Hepatocyte (in vitro differentiated cells): ENCODE measurements at regions not wholly inside any gene's neighbourhood (a gene's known extent, or its start where the extent isn't known, plus 50 kb on each side); places are given as distances from the start of the nearest gene placed in this dataset.

Experiments used
- DNase-seq: peaks from one replicate; pipeline ENCODE4 v3.0.0-alpha.2; 2016; ENCODE audit warnings: low spot score
- H2AFZ ChIP-seq: fragments of 200-600 bp; sonication (generic); 2 replicates; pipeline ENCODE4 v1.6.0; 2016; ENCODE audit warnings: antibody characterized with exemption, mild to moderate bottlenecking
- H3K27ac ChIP-seq: fragments of 200-600 bp; sonication (generic); 2 replicates; pipeline ENCODE4 v1.5.1; 2016; ENCODE audit warnings: mild to moderate bottlenecking
- H3K27me3 ChIP-seq: fragments of 200-600 bp; sonication (generic); 2 replicates; pipeline ENCODE4 v1.6.1; 2016
- H3K36me3 ChIP-seq: fragments of 200-600 bp; sonication (generic); replicated peaks from 2 replicates; pipeline ENCODE4 v1.5.1; 2016; ENCODE audit warnings: low read depth; ENCODE audit not compliant: insufficient read depth
- H3K4me1 ChIP-seq: fragments of 200-600 bp; sonication (generic); 2 replicates; pipeline ENCODE4 v1.5.1; 2016; ENCODE audit warnings: mild to moderate bottlenecking, moderate library complexity; ENCODE audit not compliant: insufficient read depth
- H3K4me2 ChIP-seq: fragments of 200-600 bp; sonication (generic); 2 replicates; pipeline ENCODE4 v1.6.0; 2016
- H3K4me3 ChIP-seq: fragments of 200-600 bp; sonication (generic); 2 replicates; pipeline ENCODE4 v1.5.1; 2016; ENCODE audit warnings: mild to moderate bottlenecking
- H3K79me2 ChIP-seq: fragments of 200-600 bp; sonication (generic); 2 replicates; pipeline ENCODE4 v1.6.0; 2017; ENCODE audit warnings: mild to moderate bottlenecking
- H3K9me2 ChIP-seq: fragments of 200-600 bp; sonication (generic); replicated peaks from 2 replicates; pipeline ENCODE4 v1.6.0; 2017; ENCODE audit warnings: mild to moderate bottlenecking; ENCODE audit not compliant: insufficient read depth
- H3K9me3 ChIP-seq: fragments of 200-600 bp; sonication (generic); 2 replicates; pipeline ENCODE4 v1.5.1; 2016; ENCODE audit warnings: low read depth, mild to moderate bottlenecking
- H4K20me1 ChIP-seq: fragments of 200-600 bp; sonication (generic); 2 replicates; pipeline ENCODE4 v1.6.0; 2016; ENCODE audit warnings: mild to moderate bottlenecking; ENCODE audit not compliant: insufficient read depth, poor library complexity, severe bottlenecking
- EZH2 ChIP-seq: fragments of 200-600 bp; sonication (generic); IDR thresholded peaks from 2 replicates; pipeline ENCODE4 v1.6.1; 2016; ENCODE audit warnings: antibody characterized with exemption, mild to moderate bottlenecking, borderline replicate concordance
- EZH2phosphoT487 ChIP-seq: fragments of 200-600 bp; sonication (generic); IDR thresholded peaks from one replicate; pipeline ENCODE4 v1.6.1; 2018; ENCODE audit warnings: antibody characterized with exemption, mild to moderate bottlenecking, low read depth, moderate library complexity; ENCODE audit not compliant: unreplicated experiment, severe bottlenecking
- WGBS: methylation state at CpG from one replicate; pipeline ENCODE4 v1.1.6; 2016; ENCODE audit warnings: low lambda C conversion rate; ENCODE audit errors: missing lambda C conversion rate; 5-methylcytosine and 5-hydroxymethylcytosine counted together
- TF ChIP-seq, protein P1 (sequence below): fragments of 200-600 bp; sonication (generic); IDR thresholded peaks from 2 replicates; pipeline ENCODE4 v1.5.1; 2016; ENCODE audit warnings: antibody characterized with exemption, mild to moderate bottlenecking; ENCODE audit not compliant: poor library complexity

DNA sequence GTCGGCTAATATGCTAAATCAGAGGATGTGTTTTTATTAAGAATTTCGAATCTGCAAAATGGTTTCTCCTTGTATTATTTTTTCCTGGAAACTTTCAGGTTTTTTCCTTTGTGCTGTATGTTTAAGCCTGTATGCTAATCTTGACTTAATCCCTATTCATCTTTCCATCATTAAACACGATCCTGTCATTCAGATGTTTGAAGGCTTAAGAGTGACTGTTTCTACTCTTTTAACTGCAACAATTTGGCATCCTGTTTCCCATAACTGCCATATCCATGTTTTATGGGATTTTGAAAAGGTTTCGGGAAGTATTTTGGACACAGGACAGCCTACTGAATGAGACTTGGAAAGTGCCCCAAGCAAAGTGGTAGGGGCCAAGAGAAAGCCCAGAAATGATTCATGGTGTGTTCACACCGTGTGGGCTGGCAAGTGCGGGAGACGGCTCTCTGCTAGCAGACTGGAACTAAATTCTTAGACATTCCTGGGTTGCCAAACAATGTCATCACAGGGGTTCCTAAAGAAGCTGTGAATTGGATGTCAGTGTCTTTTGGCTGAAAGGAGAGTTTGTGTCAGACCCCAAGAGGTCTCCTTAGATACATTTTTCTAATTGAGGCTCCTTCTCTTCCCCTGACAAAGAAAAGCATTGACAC, 125.4 kb upstream of the ADAMTS16 start:
- WGBS = 39% methylated on average over 7 of the region's 7 CpGs
- H3K27ac ChIP-seq = no peak overlapping the region

DNA sequence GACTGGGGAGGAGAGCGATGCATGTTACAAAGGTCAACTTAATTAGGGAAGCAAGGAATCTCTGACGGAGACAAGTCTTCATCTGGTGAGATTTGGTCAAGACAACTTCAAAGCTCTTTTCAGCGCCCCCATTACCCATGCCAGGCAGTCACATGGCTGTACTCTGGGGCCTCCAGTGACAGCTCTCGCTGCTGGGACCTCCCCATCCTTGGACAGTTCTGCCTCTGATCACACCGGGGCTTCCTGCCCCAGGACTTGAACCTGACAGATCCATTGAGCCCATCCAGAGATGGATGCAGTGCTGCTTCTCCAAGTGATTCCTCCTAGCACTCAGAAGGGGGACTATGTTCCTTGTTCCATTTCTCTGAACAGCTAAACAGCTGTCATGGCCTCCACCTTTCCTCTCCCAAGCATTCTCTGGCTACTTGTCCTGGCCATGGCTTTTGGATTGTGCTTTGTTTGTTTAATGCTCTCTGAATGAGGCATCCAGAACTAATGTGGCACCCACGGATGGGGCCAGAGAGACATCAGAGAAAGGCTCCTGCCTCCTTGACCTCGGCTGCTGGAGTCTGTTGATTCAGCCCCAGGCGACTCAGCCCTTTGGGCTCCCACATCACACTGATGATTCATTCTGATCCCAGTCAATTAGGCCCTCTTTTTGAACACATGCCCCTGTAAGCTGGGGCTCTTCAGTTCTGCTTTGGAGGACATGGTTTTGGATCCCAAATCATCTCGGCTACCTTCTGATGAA, 122.1 kb upstream of the ADAMTS16 start:
- Histone ChIP-seq H3K27ac (no peak overlapping the region), H3K4me2 (no peak overlapping the region)
- 79% methylated on average over 9 of the region's 9 CpGs for WGBS

More for the DNA sequence above, 125.4 kb upstream of the ADAMTS16 start:
- no peaks in the 10 kb centered on the region for H3K79me2 ChIP-seq
- no peak for DNase-seq
- TF ChIP-seq EZH2 (no peak), EZH2phosphoT487 (no peak)
- TF ChIP-seq, protein P1, sequence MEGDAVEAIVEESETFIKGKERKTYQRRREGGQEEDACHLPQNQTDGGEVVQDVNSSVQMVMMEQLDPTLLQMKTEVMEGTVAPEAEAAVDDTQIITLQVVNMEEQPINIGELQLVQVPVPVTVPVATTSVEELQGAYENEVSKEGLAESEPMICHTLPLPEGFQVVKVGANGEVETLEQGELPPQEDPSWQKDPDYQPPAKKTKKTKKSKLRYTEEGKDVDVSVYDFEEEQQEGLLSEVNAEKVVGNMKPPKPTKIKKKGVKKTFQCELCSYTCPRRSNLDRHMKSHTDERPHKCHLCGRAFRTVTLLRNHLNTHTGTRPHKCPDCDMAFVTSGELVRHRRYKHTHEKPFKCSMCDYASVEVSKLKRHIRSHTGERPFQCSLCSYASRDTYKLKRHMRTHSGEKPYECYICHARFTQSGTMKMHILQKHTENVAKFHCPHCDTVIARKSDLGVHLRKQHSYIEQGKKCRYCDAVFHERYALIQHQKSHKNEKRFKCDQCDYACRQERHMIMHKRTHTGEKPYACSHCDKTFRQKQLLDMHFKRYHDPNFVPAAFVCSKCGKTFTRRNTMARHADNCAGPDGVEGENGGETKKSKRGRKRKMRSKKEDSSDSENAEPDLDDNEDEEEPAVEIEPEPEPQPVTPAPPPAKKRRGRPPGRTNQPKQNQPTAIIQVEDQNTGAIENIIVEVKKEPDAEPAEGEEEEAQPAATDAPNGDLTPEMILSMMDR = no peak
- H2AFZ ChIP-seq = no peak overlapping the region
- H3K9me2 ChIP-seq = no peaks in the 10 kb centered on the region
- no peaks in the 10 kb centered on the region for H4K20me1 ChIP-seq
- no peak overlapping the region for H3K4me2 ChIP-seq
- no peak overlapping the region for H3K4me3 ChIP-seq
- H3K9me3 ChIP-seq = no peaks in the 10 kb centered on the region
- H3K4me1 ChIP-seq = peaks cover 8% of the 10 kb centered on the region
- H3K36me3 ChIP-seq = no peaks in the 10 kb centered on the region
- peaks cover 6% of the 10 kb centered on the region for H3K27me3 ChIP-seq

DNA sequence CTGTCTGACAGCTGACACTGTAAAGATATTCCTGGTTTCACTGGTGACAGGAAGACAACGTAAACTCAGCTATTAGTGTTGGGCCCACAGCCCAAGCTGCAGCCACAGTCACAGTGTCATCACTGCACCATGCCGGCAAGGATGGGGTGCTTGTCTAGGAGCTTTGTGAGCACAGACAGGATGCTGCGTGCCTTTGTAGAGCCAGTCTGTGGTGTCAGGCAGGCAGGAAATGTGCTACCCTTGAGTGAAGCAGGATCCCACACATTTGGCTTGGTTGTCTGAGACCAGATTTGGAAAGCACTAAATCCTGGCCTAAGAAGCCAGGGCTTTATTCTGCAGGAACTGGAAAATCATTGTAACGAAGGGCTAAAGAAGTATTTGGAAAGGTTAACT, 121.6 kb upstream of the ADAMTS16 start:
- H3K4me3 ChIP-seq = no peak overlapping the region
- no peaks in the 10 kb centered on the region for H3K9me2 ChIP-seq
- H3K27me3 ChIP-seq = peaks cover 6% of the 10 kb centered on the region
- peaks cover 8% of the 10 kb centered on the region for H3K4me1 ChIP-seq
- H3K9me3 ChIP-seq = no peaks in the 10 kb centered on the region
- no peak overlapping the region for H3K4me2 ChIP-seq
- no peak for TF ChIP-seq EZH2phosphoT487
- TF ChIP-seq EZH2 = no peak
- TF ChIP-seq, protein P1 = no peak
- no peaks in the 10 kb centered on the region for H3K36me3 ChIP-seq
- no peak overlapping the region for H2AFZ ChIP-seq
- H3K79me2 ChIP-seq = no peaks in the 10 kb centered on the region
- no peak for DNase-seq
- no peak overlapping the region for H3K27ac ChIP-seq
- WGBS = 84% methylated on average over 4 of the region's 4 CpGs
- H4K20me1 ChIP-seq = no peaks in the 10 kb centered on the region

More for the DNA sequence above, 122.1 kb upstream of the ADAMTS16 start:
- no peaks in the 10 kb centered on the region for H3K79me2 ChIP-seq
- no peak for DNase-seq
- no peaks in the 10 kb centered on the region for H3K36me3 ChIP-seq
- H3K4me3 ChIP-seq = no peak overlapping the region
- H2AFZ ChIP-seq = no peak overlapping the region
- no peaks in the 10 kb centered on the region for H3K9me3 ChIP-seq
- peaks cover 6% of the 10 kb centered on the region for H3K27me3 ChIP-seq
- peaks cover 8% of the 10 kb centered on the region for H3K4me1 ChIP-seq
- no peak for TF ChIP-seq EZH2phosphoT487
- TF ChIP-seq, protein P1 = no peak
- no peak for TF ChIP-seq EZH2
- H4K20me1 ChIP-seq = no peaks in the 10 kb centered on the region
- H3K9me2 ChIP-seq = no peaks in the 10 kb centered on the region
